Mucosa of rectum (tissue), 2 donors: ENCODE measurements at regions not wholly inside any gene's neighbourhood (a gene's known extent, or its start where the extent isn't known, plus 50 kb on each side); places are given as distances from the start of the nearest gene placed in this dataset.
A peak's percentile ranks its signal among the peaks of the same experiment; 100 is the strongest.

Experiments used
- H3K27ac ChIP-seq, 2 donors: one replicate each; pipeline ENCODE4 v1.7.0; 2013; ENCODE audit warnings: inconsistent platforms in 2 of 2, low read depth in 2 of 2, low read length in 2 of 2
- H3K27me3 ChIP-seq, 2 donors: one replicate each; pipeline ENCODE4 v1.7.0; 2013; ENCODE audit warnings: low read length in 2 of 2; ENCODE audit not compliant: control insufficient read depth in 2 of 2, insufficient read depth in 2 of 2
- H3K36me3 ChIP-seq, 2 donors: one replicate each; pipeline ENCODE4 v1.7.0; 2013; ENCODE audit warnings: low read length in 2 of 2; ENCODE audit not compliant: control insufficient read depth in 2 of 2, insufficient read depth in 2 of 2
- H3K4me1 ChIP-seq, 2 donors: one replicate each; pipeline ENCODE4 v1.7.0; 2013; ENCODE audit warnings: low read length in 2 of 2, mild to moderate bottlenecking in 1 of 2; ENCODE audit not compliant: control insufficient read depth in 2 of 2, insufficient read depth in 2 of 2
- H3K4me3 ChIP-seq, 2 donors: one replicate each; pipeline ENCODE4 v1.7.0; 2013; ENCODE audit warnings: low read length in 2 of 2
- H3K9ac ChIP-seq, 2 donors: one replicate each; pipeline ENCODE4 v1.7.0; 2013; ENCODE audit warnings: low read length in 2 of 2, low read depth in 1 of 2, mild to moderate bottlenecking in 1 of 2
- H3K9me3 ChIP-seq, 2 donors: one replicate each; pipeline ENCODE4 v1.7.0; 2013; ENCODE audit warnings: low read length in 2 of 2; ENCODE audit not compliant: control insufficient read depth in 2 of 2
- donor health status: healthy.
- donor health status: Normal muscosa, but diverticular disease.

GRCh38 chr6:138688580-138688979 is 85.0 kb upstream of the CCDC28A start:
- H3K4me3 ChIP-seq, result no peak overlapping the region

GRCh38 chr6:138689849-138690248 is 83.7 kb upstream of the CCDC28A start:
- Histone ChIP-seq H3K27ac (no peak overlapping the region), H3K9me3 (no peaks in the 10 kb centered on the region), H3K4me3 (no peak overlapping the region), H3K27me3 (no peaks in the 10 kb centered on the region), H3K36me3 (no peaks in the 10 kb centered on the region), H3K9ac (no peak overlapping the region), H3K4me1 (peaks cover 3 to 10% of the 10 kb centered on the region in 2 donors)

More at GRCh38 chr6:138688580-138688979, 85.0 kb upstream of the CCDC28A start:
- Histone ChIP-seq H3K36me3 (no peaks in the 10 kb centered on the region), H3K4me1 (peaks cover 2 to 8% of the 10 kb centered on the region in 2 donors), H3K27me3 (no peaks in the 10 kb centered on the region), H3K9me3 (no peaks in the 10 kb centered on the region), H3K9ac (no peak overlapping the region), H3K27ac (no peak overlapping the region)

GRCh38 chr6:138690975-138691594 is 82.5 kb upstream of the CCDC28A start:
- Histone ChIP-seq H3K36me3 (no peaks in the 10 kb centered on the region), H3K4me1 (peaks cover 3 to 10% of the 10 kb centered on the region in 2 donors), H3K9me3 (no peaks in the 10 kb centered on the region), H3K27ac (no peak overlapping the region), H3K4me3 (peak overlapping the region; percentile 76 to 80), H3K27me3 (no peaks in the 10 kb centered on the region), H3K9ac (peak overlapping the region in 1 of 2 donors; percentile 82)

- Histone ChIP-seq H3K9me3 (no peaks in the 10 kb centered on the region), H3K27me3 (no peaks in the 10 kb centered on the region), H3K4me3 (peak overlapping the region; percentile 76 to 80), H3K36me3 (no peaks in the 10 kb centered on the region), H3K4me1 (peaks cover 3 to 10% of the 10 kb centered on the region in 2 donors), H3K27ac (no peak overlapping the region), H3K9ac (peak overlapping the region; percentile 61 to 82)
Observed at GRCh38 chr6:138691595-138692057, 81.9 kb upstream of the CCDC28A start.

- no peaks in the 10 kb centered on the region for H3K9me3 ChIP-seq
- H3K4me3 ChIP-seq, result peak overlapping the region; percentile 76 to 80
- H3K27ac ChIP-seq, result peak overlapping the region; percentile 74 to 79
- no peaks in the 10 kb centered on the region for H3K27me3 ChIP-seq
- peaks cover 3 to 10% of the 10 kb centered on the region in 2 donors for H3K4me1 ChIP-seq
- H3K36me3 ChIP-seq, result no peaks in the 10 kb centered on the region
- peak overlapping the region; percentile 61 to 82 for H3K9ac ChIP-seq
Observed at GRCh38 chr6:138692058-138692977, 81.3 kb upstream of the CCDC28A start.

GRCh38 chr6:138692978-138693909 is 80.3 kb upstream of the CCDC28A start:
- no peaks in the 10 kb centered on the region for H3K27me3 ChIP-seq
- peak overlapping the region; percentile 47 to 82 for H3K9ac ChIP-seq
- no peaks in the 10 kb centered on the region for H3K36me3 ChIP-seq
- peaks cover 3 to 10% of the 10 kb centered on the region in 2 donors for H3K4me1 ChIP-seq
- H3K9me3 ChIP-seq, result no peaks in the 10 kb centered on the region
- peak overlapping the region; percentile 74 to 79 for H3K27ac ChIP-seq
- peak overlapping the region; percentile 76 to 80 for H3K4me3 ChIP-seq

GRCh38 chr6:138695193-138695592 is 78.4 kb upstream of the CCDC28A start:
- Histone ChIP-seq H3K27me3 (no peaks in the 10 kb centered on the region), H3K4me1 (peaks cover 3 to 10% of the 10 kb centered on the region in 2 donors), H3K9ac (no peak overlapping the region), H3K36me3 (no peaks in the 10 kb centered on the region), H3K4me3 (no peak overlapping the region), H3K27ac (no peak overlapping the region), H3K9me3 (no peaks in the 10 kb centered on the region)

- H3K27me3 ChIP-seq, result no peaks in the 10 kb centered on the region
- H3K4me3 ChIP-seq, result no peak overlapping the region
- peaks cover 3% of the 10 kb centered on the region in 2 donors for H3K4me1 ChIP-seq
- H3K9ac ChIP-seq, result no peak overlapping the region
- no peaks in the 10 kb centered on the region for H3K36me3 ChIP-seq
- H3K9me3 ChIP-seq, result no peaks in the 10 kb centered on the region
- H3K27ac ChIP-seq, result no peak overlapping the region
Observed at GRCh38 chr6:138714493-138714892, 59.1 kb upstream of the CCDC28A start.

GRCh38 chr6:138716013-138716412 is 57.6 kb upstream of the CCDC28A start:
- Histone ChIP-seq H3K27me3 (no peaks in the 10 kb centered on the region), H3K27ac (no peak overlapping the region), H3K4me3 (no peak overlapping the region), H3K4me1 (peaks cover 3 to 4% of the 10 kb centered on the region in 2 donors), H3K9me3 (no peaks in the 10 kb centered on the region), H3K36me3 (no peaks in the 10 kb centered on the region), H3K9ac (no peak overlapping the region)
